Coronary artery (tissue), 2 donors: ENCODE measurements at regions not wholly inside any gene's neighbourhood (a gene's known extent, or its start where the extent isn't known, plus 50 kb on each side); places are given as distances from the start of the nearest gene placed in this dataset.

Source experiments
- DNase-seq: peaks from one replicate; pipeline ENCODE4 v3.0.0-alpha.2; 2017; ENCODE audit warnings: low spot score
- H3K27ac ChIP-seq, 2 donors: fragments of 200-600 bp; sonication (generic); one replicate each; pipeline ENCODE4 v1.5.1; 2016 to 2019
- H3K4me3 ChIP-seq: fragments of 200-600 bp; sonication (generic); 2 replicates; pipeline ENCODE4 v1.5.1; 2016; ENCODE audit warnings: mild to moderate bottlenecking, moderate library complexity
- TF ChIP-seq, protein P1 (sequence below): fragments of 200-600 bp; sonication (generic); IDR thresholded peaks from one replicate; pipeline ENCODE4 v1.5.1; 2019; ENCODE audit warnings: antibody characterized with exemption

DNA sequence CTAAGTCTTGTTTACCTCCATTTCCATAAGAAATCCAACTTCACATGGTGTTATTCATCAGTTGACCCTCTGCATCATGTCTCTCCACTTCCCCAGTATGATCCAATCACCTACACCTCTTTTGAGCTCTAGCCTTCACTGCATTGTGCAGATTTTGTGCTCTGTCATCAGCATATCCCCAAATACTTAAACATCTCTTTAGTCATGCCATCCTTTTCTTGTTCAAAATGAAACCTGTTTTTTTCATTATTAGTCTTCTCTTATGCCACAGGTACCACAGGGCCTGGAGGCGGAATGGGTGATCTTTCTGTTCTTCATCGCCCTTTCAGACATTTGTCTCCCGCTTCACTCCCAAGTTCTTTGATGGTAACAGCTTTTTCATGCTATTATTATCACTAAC, 382.7 kb upstream of the GALNTL6 start:
- TF ChIP-seq, protein P1, sequence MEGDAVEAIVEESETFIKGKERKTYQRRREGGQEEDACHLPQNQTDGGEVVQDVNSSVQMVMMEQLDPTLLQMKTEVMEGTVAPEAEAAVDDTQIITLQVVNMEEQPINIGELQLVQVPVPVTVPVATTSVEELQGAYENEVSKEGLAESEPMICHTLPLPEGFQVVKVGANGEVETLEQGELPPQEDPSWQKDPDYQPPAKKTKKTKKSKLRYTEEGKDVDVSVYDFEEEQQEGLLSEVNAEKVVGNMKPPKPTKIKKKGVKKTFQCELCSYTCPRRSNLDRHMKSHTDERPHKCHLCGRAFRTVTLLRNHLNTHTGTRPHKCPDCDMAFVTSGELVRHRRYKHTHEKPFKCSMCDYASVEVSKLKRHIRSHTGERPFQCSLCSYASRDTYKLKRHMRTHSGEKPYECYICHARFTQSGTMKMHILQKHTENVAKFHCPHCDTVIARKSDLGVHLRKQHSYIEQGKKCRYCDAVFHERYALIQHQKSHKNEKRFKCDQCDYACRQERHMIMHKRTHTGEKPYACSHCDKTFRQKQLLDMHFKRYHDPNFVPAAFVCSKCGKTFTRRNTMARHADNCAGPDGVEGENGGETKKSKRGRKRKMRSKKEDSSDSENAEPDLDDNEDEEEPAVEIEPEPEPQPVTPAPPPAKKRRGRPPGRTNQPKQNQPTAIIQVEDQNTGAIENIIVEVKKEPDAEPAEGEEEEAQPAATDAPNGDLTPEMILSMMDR, result no peak
- Histone ChIP-seq H3K27ac (no peak overlapping the region), H3K4me3 (no peak overlapping the region)
- no peak for DNase-seq

DNA sequence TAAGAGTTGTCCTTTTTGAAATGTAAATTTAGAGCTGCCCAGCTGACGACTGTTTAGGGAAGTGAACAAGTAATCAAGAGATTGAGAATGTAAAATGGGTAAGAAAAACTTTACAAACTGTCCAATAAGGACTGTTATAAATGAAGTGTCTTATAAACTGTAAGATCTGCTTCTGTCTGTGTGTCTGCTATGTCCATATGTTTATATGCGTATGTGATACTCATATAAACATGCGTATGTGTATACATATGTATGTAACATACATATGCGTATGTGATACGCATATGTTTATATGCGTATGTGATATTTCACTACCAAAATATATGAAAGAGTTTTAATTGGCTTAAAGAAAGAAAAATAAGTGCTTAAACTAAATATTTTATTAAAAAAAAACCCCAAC, 416.0 kb upstream of the GALNTL6 start:
- no peak overlapping the region for H3K27ac ChIP-seq
- no peak for DNase-seq
- no peak overlapping the region for H3K4me3 ChIP-seq
- TF ChIP-seq, protein P1, result no peak

DNA sequence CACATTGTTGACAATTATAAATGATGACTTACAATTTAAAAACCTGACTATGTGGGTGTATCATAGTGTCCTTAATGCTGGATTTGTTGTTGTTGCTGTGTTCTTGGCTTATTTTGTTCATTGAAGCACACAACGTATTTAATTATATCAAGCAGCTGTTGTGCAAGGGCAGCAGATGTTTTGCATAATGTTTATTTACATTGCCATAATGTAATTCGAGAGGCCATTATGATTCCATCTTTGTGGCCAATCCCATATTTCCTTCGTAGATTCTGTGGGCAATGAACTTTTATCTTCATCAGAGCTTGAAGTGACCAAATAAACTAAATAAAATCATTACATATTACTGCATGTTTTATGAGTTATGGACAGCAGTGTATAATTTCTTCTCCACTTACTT, 422.6 kb upstream of the GALNTL6 start:
- TF ChIP-seq, protein P1, result no peak
- Histone ChIP-seq H3K4me3 (no peak overlapping the region), H3K27ac (no peak overlapping the region)
- no peak for DNase-seq

DNA sequence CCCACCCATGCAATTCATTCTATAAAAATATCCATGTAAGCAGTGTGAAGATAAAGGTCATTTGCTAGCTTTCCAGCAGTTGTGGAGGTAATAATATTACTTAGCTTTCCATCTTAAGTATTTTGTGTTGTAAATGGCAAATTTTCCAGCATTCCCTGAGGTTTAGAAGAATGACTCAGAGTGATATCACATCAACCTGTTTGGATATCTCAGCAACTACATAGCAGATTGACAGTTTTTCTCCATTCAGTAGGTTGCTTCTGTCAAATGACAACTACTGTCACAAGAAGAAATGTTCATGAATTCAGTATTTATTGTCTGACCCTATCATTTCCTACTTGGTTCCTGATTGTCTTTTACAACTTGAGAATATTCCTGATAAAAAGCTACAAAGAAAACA, 434.9 kb upstream of the GALNTL6 start:
- no peak for DNase-seq
- Histone ChIP-seq H3K27ac (no peak overlapping the region), H3K4me3 (no peak overlapping the region)
- TF ChIP-seq, protein P1, result no peak

DNA sequence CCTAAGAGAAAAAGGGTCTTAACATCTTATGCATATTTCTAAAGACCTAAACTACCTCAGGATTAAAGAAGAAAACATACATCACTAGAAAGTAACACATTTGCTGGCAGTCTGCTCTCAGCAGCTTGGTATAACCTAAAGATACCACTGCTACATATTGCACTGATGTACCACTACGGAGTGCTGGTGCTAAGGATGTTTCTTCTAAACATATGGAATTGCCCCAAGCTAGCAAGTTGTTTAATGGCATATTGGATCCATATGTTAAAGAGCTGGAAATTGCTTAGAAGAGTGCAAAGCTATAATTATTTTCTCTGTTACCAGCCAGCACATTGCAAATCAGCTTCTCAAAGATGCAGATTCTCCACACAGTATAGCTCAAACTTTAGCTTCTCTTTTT, 436.5 kb upstream of the GALNTL6 start:
- Histone ChIP-seq H3K27ac (no peak overlapping the region), H3K4me3 (no peak overlapping the region)
- TF ChIP-seq, protein P1, result no peak
- no peak for DNase-seq

DNA sequence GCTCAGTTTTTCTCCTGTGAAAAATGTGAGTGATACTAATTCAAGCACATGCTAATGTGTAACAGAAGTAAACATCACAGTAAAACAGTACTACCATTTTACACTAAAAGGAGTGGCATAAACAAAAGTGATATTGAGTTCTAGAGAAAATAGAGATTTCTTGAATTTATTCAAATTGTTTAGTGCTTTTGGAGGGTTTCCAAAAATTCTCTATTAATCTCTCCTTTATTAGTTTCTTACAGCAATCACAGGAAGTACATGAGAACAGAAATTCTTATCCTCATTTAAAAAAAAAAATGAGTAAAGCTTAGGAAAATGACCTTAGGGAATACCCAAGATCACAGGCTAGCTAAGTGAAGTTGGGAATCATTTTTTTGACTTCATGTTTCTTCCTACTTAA, 459.7 kb upstream of the GALNTL6 start:
- DNase-seq, result no peak
- H3K27ac ChIP-seq, result no peak overlapping the region
- H3K4me3 ChIP-seq, result no peak overlapping the region
- TF ChIP-seq, protein P1, result no peak

DNA sequence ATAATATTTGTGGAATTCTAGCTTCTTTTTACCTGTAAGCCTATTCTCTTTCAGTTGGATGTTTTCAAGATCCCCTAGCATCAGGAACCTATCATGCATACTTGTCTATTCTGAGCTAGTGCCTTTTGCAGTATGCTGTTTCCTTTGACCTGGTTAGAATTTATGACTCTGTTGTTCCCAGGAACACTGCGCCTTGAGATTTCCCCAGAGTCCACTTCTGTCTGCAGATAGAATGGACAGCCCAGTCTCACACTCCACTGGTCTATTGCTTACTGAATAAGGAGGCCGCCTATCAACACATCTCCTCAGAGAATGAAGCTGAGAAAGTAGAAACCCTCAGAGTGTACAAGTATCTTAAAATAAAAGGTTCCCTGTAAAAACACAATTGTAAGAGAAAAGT, 465.1 kb upstream of the GALNTL6 start:
- H3K4me3 ChIP-seq, result no peak overlapping the region
- TF ChIP-seq, protein P1, result no peak
- H3K27ac ChIP-seq, result no peak overlapping the region
- DNase-seq, result no peak
